PC-9 (cell line): ENCODE measurements at regions not wholly inside any gene's neighbourhood (a gene's known extent, or its start where the extent isn't known, plus 50 kb on each side); places are given as distances from the start of the nearest gene placed in this dataset.

Experiments
- BruUV-seq: library from RNA; stranded (reverse); fragments of 400-500 nt; replicated peaks from 2 replicates; lab custom pipeline; 2021; lab: Mats Ljungman, UMichigan
- CTCF ChIA-PET: fragments of 300-600 bp; sonication (Branson Sonifier 250); formaldehyde crosslinking; loops from one replicate; lab custom pipeline; 2022; ENCODE audit warnings: antibody characterized with exemption; lab: Charles Lee
- POLR2A ChIA-PET: fragments of 300-600 bp; sonication (Branson Sonifier 250); formaldehyde crosslinking; loops from one replicate; lab custom pipeline; 2022; ENCODE audit warnings: antibody characterized with exemption; ENCODE audit not compliant: unreplicated experiment; lab: Charles Lee
- DNase-seq, 2 experiments: peaks; one replicate each; pipeline versions ENCODE4 v3.0.0 to v3.0.0-alpha.2; 2015 to 2022; ENCODE audit warnings: mixed read lengths in 1 of 2
- H2AFZ ChIP-seq: fragments of 200-600 bp; sonication (generic); 2 replicates; pipeline ENCODE4 v1.8.1; 2017; ENCODE audit warnings: antibody characterized with exemption
- H3F3A ChIP-seq: fragments of 200-600 bp; sonication (generic); 2 replicates; pipeline ENCODE4 v1.8.1; 2017; ENCODE audit warnings: antibody characterized with exemption, mild to moderate bottlenecking, low read depth; ENCODE audit not compliant: insufficient read depth
- H3K27ac ChIP-seq: fragments of 200-600 bp; sonication (generic); 2 replicates; pipeline ENCODE4 v1.6.1; 2016; ENCODE audit warnings: mixed run types
- H3K27me3 ChIP-seq: fragments of 200-600 bp; sonication (generic); 2 replicates; pipeline ENCODE4 v1.6.1; 2016; ENCODE audit warnings: low read depth, mixed run types; ENCODE audit not compliant: insufficient read depth
- H3K36me3 ChIP-seq: fragments of 200-600 bp; sonication (generic); 2 replicates; pipeline ENCODE4 v1.6.1; 2016; ENCODE audit warnings: low read depth, mixed run types
- H3K4me1 ChIP-seq: fragments of 200-600 bp; sonication (generic); replicated peaks from 2 replicates; pipeline ENCODE4 v1.6.1; 2016; ENCODE audit warnings: mixed run types; ENCODE audit not compliant: insufficient read depth
- H3K4me2 ChIP-seq: fragments of 200-600 bp; sonication (generic); 2 replicates; pipeline ENCODE4 v1.6.1; 2017; ENCODE audit warnings: mixed run types
- H3K4me3 ChIP-seq: fragments of 200-600 bp; sonication (generic); 2 replicates; pipeline ENCODE4 v1.6.1; 2016; ENCODE audit warnings: mixed run types
- H3K79me2 ChIP-seq: fragments of 200-600 bp; sonication (generic); 2 replicates; pipeline ENCODE4 v1.6.1; 2017; ENCODE audit warnings: low read depth, mixed run types
- H3K9me2 ChIP-seq: fragments of 200-600 bp; sonication (generic); 2 replicates; pipeline ENCODE4 v1.8.1; 2017; ENCODE audit warnings: mild to moderate bottlenecking; ENCODE audit not compliant: insufficient read depth
- H3K9me3 ChIP-seq: fragments of 200-600 bp; sonication (generic); 2 replicates; pipeline ENCODE4 v1.8.1; 2016; ENCODE audit warnings: low read depth; ENCODE audit not compliant: insufficient read depth
- H4K20me1 ChIP-seq: fragments of 200-600 bp; sonication (generic); 2 replicates; pipeline ENCODE4 v1.8.1; 2017; ENCODE audit not compliant: insufficient read depth
- EZH2 ChIP-seq: fragments of 200-600 bp; sonication (generic); IDR thresholded peaks from 2 replicates; pipeline ENCODE4 v1.8.0; 2017; ENCODE audit warnings: antibody characterized with exemption, low read depth
- intact Hi-C: fragments of 100-400 bp; cut with micrococcal nuclease; formaldehyde crosslinking; loops from one replicate; pipeline ENCODE4 v1.10.0; 2022; ENCODE audit not compliant: unreplicated experiment
- TF ChIP-seq, protein P1 (sequence below): fragments of 200-600 bp; sonication (generic); conservative IDR thresholded peaks from 2 replicates; pipeline ENCODE4 v1.6.1; 2017; ENCODE audit warnings: mixed run types, antibody characterized with exemption, mild to moderate bottlenecking, moderate library complexity

DNA sequence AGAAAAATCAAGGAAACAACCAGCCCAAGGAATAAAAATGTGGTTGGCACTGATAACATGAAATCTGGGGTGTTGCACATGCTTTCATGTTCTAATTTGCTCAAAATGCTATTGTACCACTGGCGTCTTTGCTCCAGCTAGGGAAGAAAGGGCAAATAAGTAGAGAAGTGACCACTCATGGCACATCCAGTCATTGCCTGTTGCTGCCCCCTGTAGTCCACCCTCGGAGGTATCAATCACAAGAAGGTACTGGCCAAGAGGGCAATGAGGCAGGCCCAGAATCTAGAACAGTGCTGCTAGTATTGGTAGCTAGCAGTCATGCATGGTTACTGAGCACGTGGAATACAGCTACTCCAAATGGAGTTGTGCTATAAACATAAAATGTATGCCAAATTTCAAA lies 213.4 kb downstream of the CDCA7 start:
- peaks cover 20% of the 10 kb centered on the region for H3F3A ChIP-seq
- no peaks in the 10 kb centered on the region for H3K9me2 ChIP-seq
- H4K20me1 ChIP-seq: no peaks in the 10 kb centered on the region
- H2AFZ ChIP-seq: no peak overlapping the region
- no peaks in the 10 kb centered on the region for H3K79me2 ChIP-seq
- ChIA-PET CTCF (interaction anchor here (0.5 to 0.6 kb wide), 3 partner anchors 91 to 754 kb away, joined by 3 to 11 read pairs (median 4); no protein-coding TSS in a partner anchor), POLR2A (interaction anchor here (0.5 kb wide), 1 partner anchor 403 kb away, joined by 4 read pairs; no protein-coding TSS in a partner anchor)
- peaks cover 8% of the 10 kb centered on the region for H3K27me3 ChIP-seq
- H3K4me2 ChIP-seq: no peak overlapping the region
- no peak for DNase-seq
- no peaks in the 10 kb centered on the region for H3K36me3 ChIP-seq
- H3K27ac ChIP-seq: no peak overlapping the region
- BruUV-seq: no TSS peak
- no peak overlapping the region for H3K4me3 ChIP-seq
- intact Hi-C loops: no loop called here
- peaks cover 24% of the 10 kb centered on the region for H3K4me1 ChIP-seq
- peaks cover 3% of the 10 kb centered on the region; the same call in 1 of the 2 replicates for H3K9me3 ChIP-seq
- TF ChIP-seq EZH2: no peak
- TF ChIP-seq, protein P1, sequence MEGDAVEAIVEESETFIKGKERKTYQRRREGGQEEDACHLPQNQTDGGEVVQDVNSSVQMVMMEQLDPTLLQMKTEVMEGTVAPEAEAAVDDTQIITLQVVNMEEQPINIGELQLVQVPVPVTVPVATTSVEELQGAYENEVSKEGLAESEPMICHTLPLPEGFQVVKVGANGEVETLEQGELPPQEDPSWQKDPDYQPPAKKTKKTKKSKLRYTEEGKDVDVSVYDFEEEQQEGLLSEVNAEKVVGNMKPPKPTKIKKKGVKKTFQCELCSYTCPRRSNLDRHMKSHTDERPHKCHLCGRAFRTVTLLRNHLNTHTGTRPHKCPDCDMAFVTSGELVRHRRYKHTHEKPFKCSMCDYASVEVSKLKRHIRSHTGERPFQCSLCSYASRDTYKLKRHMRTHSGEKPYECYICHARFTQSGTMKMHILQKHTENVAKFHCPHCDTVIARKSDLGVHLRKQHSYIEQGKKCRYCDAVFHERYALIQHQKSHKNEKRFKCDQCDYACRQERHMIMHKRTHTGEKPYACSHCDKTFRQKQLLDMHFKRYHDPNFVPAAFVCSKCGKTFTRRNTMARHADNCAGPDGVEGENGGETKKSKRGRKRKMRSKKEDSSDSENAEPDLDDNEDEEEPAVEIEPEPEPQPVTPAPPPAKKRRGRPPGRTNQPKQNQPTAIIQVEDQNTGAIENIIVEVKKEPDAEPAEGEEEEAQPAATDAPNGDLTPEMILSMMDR: 0 out of 2 replicates have a peak, but pooled peaks have one; percentile 34

DNA sequence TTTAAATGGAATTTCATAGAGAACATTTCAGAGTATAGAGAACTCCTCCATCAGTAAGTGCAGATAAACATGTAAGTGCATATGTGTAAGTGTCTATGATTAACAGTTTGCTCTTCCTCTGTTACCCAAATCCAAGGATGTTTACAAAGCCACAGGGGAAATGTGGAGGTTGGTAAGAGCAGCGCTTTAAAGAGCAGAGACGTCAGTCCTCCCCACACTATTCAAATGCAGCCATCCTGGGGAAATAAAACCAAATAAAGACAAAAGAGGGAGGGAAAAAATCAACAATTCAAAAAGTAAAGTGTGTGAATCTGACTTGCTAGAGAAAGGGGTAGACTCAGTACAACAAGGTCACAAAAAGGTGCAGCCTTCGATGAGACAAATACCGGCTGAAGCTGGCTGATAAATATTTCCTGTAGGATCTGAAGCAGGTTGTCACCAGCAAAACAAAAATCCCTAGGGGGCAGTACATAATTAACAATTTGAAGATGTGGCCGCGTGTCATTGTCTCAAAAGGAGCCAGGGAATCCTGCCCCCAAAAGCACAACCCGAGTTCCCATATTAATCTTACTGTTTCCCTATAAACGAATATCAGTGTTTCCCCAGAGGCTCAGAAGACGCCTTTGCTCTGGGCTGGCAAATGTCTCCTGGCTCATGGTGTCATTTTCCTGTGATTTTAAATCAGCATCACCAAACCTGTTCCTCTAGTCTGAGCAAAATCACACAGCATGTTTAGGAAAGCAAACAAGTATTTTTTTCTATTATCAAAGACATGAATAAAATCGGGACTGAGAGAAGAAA lies 216.5 kb downstream of the CDCA7 start:
- H2AFZ ChIP-seq: peak overlapping the region; percentile 22

More for the DNA sequence above, 216.5 kb downstream of the CDCA7 start:
- Histone ChIP-seq H3K4me2 (peak overlapping the region; percentile 69), H3K4me1 (peaks cover 30% of the 10 kb centered on the region), H4K20me1 (no peaks in the 10 kb centered on the region), H3K9me3 (no peaks in the 10 kb centered on the region), H3K9me2 (no peaks in the 10 kb centered on the region), H3K4me3 (peak overlapping the region; percentile 22; the same call in 1 of the 2 replicates), H3K79me2 (no peaks in the 10 kb centered on the region), H3F3A (peaks cover 20% of the 10 kb centered on the region), H3K36me3 (no peaks in the 10 kb centered on the region), H3K27me3 (peaks cover 5% of the 10 kb centered on the region; the same call in 1 of the 2 replicates), H3K27ac (peak overlapping the region; percentile 58)
- intact Hi-C loops: loop anchor here (1.0 to 10.0 kb wide), 8 partner anchors 81 to 770 kb away; no protein-coding TSS in a partner anchor
- POLR2A ChIA-PET: no interaction called here
- no TSS peak for BruUV-seq
- no peak for TF ChIP-seq EZH2
- TF ChIP-seq, protein P1: peak; percentile 75
- DNase-seq: peak; percentile 59 to 87
- CTCF ChIA-PET: interaction anchor here (1.0 kb wide), 1 partner anchor 770 kb away, joined by 11 read pairs; no protein-coding TSS in a partner anchor
